WTC11 (cell line): ENCODE measurements at regions not wholly inside any gene's neighbourhood (a gene's known extent, or its start where the extent isn't known, plus 50 kb on each side); places are given as distances from the start of the nearest gene placed in this dataset.

Source experiments
- CREB1 ChIP-seq: sonication (generic); formaldehyde crosslinking; IDR thresholded peaks from 2 replicates; pipeline ENCODE4 v1.8.0; 2023; ENCODE audit warnings: mild to moderate bottlenecking, missing genetic modification reagents
- CTCF ChIP-seq: fragments of 200-600 bp; IDR thresholded peaks from 2 replicates; pipeline ENCODE4 v1.8.0; 2022; ENCODE audit warnings: antibody characterized with exemption
- MXD4 ChIP-seq: fragments of 250-450 bp; sonication (Bioruptor Pico); IDR thresholded peaks from 2 replicates; pipeline ENCODE4 v1.8.0; 2021; ENCODE audit warnings: mild to moderate bottlenecking, moderate library complexity, borderline replicate concordance
- ZNF121 ChIP-seq: sonication (generic); formaldehyde crosslinking; IDR thresholded peaks from 2 replicates; pipeline ENCODE4 v1.8.0; 2023; ENCODE audit warnings: missing genetic modification reagents
- ZNF317 ChIP-seq: sonication (generic); formaldehyde crosslinking; IDR thresholded peaks from 2 replicates; pipeline ENCODE4 v1.8.1; 2023; ENCODE audit warnings: low read depth, mild to moderate bottlenecking, moderate library complexity, missing genetic modification reagents, borderline replicate concordance
- TF ChIP-seq, protein P1 (sequence below): sonication (generic); formaldehyde crosslinking; IDR thresholded peaks from 2 replicates; pipeline ENCODE4 v1.8.0; 2022; ENCODE audit warnings: mild to moderate bottlenecking, missing genetic modification reagents

DNA sequence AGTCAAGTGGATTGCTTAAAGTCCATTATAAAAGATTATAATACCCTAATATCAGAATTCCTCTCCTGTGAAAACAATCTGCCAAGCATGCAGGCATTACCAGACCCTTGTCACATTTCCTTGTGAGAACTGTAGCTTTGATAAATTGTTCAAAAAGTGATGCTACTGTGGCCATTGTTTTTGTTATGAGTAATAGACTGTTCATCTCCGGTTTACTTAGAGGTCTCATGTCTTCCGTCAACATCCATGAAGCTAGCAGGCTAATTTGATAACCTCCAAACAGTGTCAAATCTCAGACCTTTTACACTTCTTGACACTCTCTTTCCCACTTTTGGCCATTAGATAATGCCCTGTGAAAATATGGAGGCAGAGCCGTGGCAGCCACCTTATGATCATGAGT, 342.7 kb downstream of the CPS1 start:
- TF ChIP-seq CTCF (no peak), ZNF317 (CRISPR knock-in tag) (no peak), CREB1 (CRISPR knock-in tag) (no peak), ZNF121 (CRISPR knock-in tag) (no peak), MXD4 (CRISPR knock-in tag) (no peak)
- TF ChIP-seq, protein P1, sequence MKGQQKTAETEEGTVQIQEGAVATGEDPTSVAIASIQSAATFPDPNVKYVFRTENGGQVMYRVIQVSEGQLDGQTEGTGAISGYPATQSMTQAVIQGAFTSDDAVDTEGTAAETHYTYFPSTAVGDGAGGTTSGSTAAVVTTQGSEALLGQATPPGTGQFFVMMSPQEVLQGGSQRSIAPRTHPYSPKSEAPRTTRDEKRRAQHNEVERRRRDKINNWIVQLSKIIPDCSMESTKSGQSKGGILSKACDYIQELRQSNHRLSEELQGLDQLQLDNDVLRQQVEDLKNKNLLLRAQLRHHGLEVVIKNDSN (CRISPR knock-in tag), result no peak
